ENCODE measurements at regions not wholly inside any gene's neighbourhood (a gene's known extent, or its start where the extent isn't known, plus 50 kb on each side); places are given as distances from the start of the nearest gene placed in this dataset.

DNA sequence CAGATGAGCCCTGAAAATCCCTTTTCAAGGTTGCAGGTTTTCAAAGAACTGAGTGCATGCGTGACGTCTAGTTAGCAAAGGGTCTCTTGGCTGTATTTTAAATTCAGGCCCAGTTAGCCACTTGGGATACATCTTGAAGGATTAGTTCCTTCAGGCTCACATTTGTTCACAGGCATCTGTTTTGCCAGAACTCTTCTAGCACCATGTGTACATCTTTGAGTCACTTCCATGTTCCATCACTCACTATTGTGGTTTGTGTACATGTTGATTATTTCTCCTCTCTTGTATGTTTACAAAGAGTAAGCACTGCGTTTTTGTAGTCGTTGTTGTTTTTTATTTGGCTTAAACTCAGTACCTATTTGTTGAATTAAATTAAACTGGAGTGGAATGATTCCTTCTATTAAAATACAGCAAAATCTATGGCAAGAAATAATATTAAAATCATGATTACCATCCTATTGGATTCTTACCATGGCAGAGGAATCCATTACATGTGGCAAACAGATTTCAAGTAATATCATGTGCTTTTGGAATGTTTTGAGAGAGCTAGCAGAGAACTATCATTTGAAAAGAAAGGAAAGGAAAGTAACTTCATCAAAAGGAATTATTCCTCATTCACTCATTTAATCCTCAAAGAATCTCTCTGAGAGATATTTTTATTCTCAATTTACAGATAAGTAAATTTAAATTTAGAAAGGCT lies 438.9 kb upstream of the FAR2 start:
- no peak for TF ChIP-seq TCF7L2 (IDR thresholded peaks at IDR 0.05; ENCODE audit: borderline replicate concordance, low read depth, low read length)
- TF ChIP-seq OVOL3 (tag by site-specific recombination; IDR thresholded peaks at IDR 0.05): no peak
- TF ChIP-seq, protein P1, sequence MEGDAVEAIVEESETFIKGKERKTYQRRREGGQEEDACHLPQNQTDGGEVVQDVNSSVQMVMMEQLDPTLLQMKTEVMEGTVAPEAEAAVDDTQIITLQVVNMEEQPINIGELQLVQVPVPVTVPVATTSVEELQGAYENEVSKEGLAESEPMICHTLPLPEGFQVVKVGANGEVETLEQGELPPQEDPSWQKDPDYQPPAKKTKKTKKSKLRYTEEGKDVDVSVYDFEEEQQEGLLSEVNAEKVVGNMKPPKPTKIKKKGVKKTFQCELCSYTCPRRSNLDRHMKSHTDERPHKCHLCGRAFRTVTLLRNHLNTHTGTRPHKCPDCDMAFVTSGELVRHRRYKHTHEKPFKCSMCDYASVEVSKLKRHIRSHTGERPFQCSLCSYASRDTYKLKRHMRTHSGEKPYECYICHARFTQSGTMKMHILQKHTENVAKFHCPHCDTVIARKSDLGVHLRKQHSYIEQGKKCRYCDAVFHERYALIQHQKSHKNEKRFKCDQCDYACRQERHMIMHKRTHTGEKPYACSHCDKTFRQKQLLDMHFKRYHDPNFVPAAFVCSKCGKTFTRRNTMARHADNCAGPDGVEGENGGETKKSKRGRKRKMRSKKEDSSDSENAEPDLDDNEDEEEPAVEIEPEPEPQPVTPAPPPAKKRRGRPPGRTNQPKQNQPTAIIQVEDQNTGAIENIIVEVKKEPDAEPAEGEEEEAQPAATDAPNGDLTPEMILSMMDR (tag by site-specific recombination; IDR thresholded peaks at IDR 0.05): no peak
- TF ChIP-seq, protein P2, sequence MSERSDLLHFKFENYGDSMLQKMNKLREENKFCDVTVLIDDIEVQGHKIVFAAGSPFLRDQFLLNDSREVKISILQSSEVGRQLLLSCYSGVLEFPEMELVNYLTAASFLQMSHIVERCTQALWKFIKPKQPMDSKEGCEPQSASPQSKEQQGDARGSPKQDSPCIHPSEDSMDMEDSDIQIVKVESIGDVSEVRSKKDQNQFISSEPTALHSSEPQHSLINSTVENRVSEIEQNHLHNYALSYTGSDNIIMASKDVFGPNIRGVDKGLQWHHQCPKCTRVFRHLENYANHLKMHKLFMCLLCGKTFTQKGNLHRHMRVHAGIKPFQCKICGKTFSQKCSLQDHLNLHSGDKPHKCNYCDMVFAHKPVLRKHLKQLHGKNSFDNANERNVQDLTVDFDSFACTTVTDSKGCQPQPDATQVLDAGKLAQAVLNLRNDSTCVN (tag by site-specific recombination; optimal IDR thresholded peaks at IDR 0.05): no peak
- no peak for TF ChIP-seq ZNF16 (tag by site-specific recombination; IDR thresholded peaks at IDR 0.05; ENCODE audit: low read depth)
- no peak for TF ChIP-seq RBAK (tag by site-specific recombination; IDR thresholded peaks at IDR 0.05)
- TF ChIP-seq, protein P3, sequence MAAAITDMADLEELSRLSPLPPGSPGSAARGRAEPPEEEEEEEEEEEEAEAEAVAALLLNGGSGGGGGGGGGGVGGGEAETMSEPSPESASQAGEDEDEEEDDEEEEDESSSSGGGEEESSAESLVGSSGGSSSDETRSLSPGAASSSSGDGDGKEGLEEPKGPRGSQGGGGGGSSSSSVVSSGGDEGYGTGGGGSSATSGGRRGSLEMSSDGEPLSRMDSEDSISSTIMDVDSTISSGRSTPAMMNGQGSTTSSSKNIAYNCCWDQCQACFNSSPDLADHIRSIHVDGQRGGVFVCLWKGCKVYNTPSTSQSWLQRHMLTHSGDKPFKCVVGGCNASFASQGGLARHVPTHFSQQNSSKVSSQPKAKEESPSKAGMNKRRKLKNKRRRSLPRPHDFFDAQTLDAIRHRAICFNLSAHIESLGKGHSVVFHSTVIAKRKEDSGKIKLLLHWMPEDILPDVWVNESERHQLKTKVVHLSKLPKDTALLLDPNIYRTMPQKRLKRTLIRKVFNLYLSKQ (tag by site-specific recombination; IDR thresholded peaks at IDR 0.05; ENCODE audit: borderline replicate concordance): no peak
- TF ChIP-seq ZNF239 (tag by site-specific recombination; IDR thresholded peaks at IDR 0.05): no peak
- no peak for TF ChIP-seq ZNF175 (tag by site-specific recombination; IDR thresholded peaks at IDR 0.05)
- no peak for TF ChIP-seq ZNF174 (tag by site-specific recombination; IDR thresholded peaks at IDR 0.05)

Data from HEK293 (cell line).